ENCODE measurements at regions not wholly inside any gene's neighbourhood (a gene's known extent, or its start where the extent isn't known, plus 50 kb on each side); places are given as distances from the start of the nearest gene placed in this dataset.
A peak's percentile ranks its signal among the peaks of the same experiment; 100 is the strongest.

GRCh38 chr9:93830606-93831005 lies 124.5 kb downstream of the BARX1 start:
- TF ChIP-seq CHD2 (IDR thresholded peaks at IDR 0.05; ENCODE audit: low read length) = no peak
- TF ChIP-seq RBBP5 (IDR thresholded peaks at IDR 0.05; ENCODE audit: borderline replicate concordance, low read depth, low read length) = no peak
- no peak for TF ChIP-seq EZH2 (IDR thresholded peaks at IDR 0.05; ENCODE audit: low read depth, low read length, severe bottlenecking)
- Histone ChIP-seq H3K79me2 (ENCODE audit: control insufficient read depth in 1 of 2, insufficient read depth in 2 of 2, low read length in 2 of 2) (no peaks in the 10 kb centered on the region), H4K20me1 (replicated peaks in 1 of 2; ENCODE audit: control insufficient read depth in 1 of 2, insufficient read depth in 2 of 2, low read length in 2 of 2) (no peaks in the 10 kb centered on the region), H3K27me3 (replicated peaks in 1 of 4; ENCODE audit: control insufficient read depth in 3 of 4, extremely low read depth in 1 of 4, insufficient read depth in 3 of 4, low read length in 3 of 4) (peaks cover 0 to 9% (median 3%) of the 10 kb centered on the region in 4 experiments; a peak in 3 of 7 replicates), H3K9me3 (ENCODE audit: insufficient read depth in 2 of 2, low read depth in 1 of 2, low read length in 1 of 2) (peaks cover 0 to 4% of the 10 kb centered on the region in 2 experiments; a peak in 1 of 4 replicates), H3K27ac (ENCODE audit: low read depth, low read length) (no peak overlapping the region), H4K91ac (replicated peaks; ENCODE audit: insufficient read length, low read length) (peak overlapping the region; percentile 27), H2BK20ac (ENCODE audit: low read length) (no peak overlapping the region), H3K23me2 (ENCODE audit: low read depth, low read length) (peaks cover 2% of the 10 kb centered on the region; the same call in 1 of the 2 replicates), H3K4ac (replicated peaks; ENCODE audit: insufficient read length, low read depth, low read length) (no peak overlapping the region), H3K56ac (replicated peaks; ENCODE audit: insufficient read length, low read depth, low read length) (no peak overlapping the region), H2BK15ac (ENCODE audit: low read length) (0 out of 2 replicates have a peak overlapping the region, but pooled peaks have one; percentile 16), H3K14ac (ENCODE audit: insufficient read length) (no peak overlapping the region), H3K18ac (ENCODE audit: extremely low read depth, low read length) (no peak overlapping the region), H4K8ac (ENCODE audit: extremely low read depth, insufficient read depth, low read length) (no peak overlapping the region), H3K4me2 (ENCODE audit: insufficient read depth in 1 of 2, low read depth in 2 of 2, low read length in 2 of 2) (0 out of 4 replicates have a peak overlapping the region, but pooled peaks of 1 of the 2 experiments have one; percentile 4), H3K4me1 (replicated peaks in 1 of 4; ENCODE audit: control insufficient read depth in 3 of 4, insufficient read depth in 4 of 4, low read length in 3 of 4) (peaks cover 4 to 15% (median 11%) of the 10 kb centered on the region in 4 experiments; a peak in 6 of 7 replicates), H2BK120ac (replicated peaks; ENCODE audit: low read depth, low read length) (no peak overlapping the region), H2BK12ac (ENCODE audit: low read depth, low read length) (no peak overlapping the region), H3K9ac (replicated peaks in 1 of 4; ENCODE audit: extremely low read depth in 1 of 4, low read depth in 3 of 4, low read length in 3 of 4) (no peak overlapping the region), H2AFZ (ENCODE audit: low read length) (no peak overlapping the region), H4K5ac (ENCODE audit: insufficient read length, low read depth, low read length) (no peak overlapping the region), H2BK5ac (ENCODE audit: low read depth, low read length) (no peak overlapping the region), H3K79me1 (ENCODE audit: low read depth, low read length) (no peaks in the 10 kb centered on the region), H3K23ac (ENCODE audit: insufficient read length) (no peak overlapping the region), H3K36me3 (ENCODE audit: control insufficient read depth in 2 of 4, insufficient read depth in 4 of 4, low read length in 3 of 4) (no peaks in the 10 kb centered on the region), H3K4me3 (ENCODE audit: extremely low read depth in 1 of 4, insufficient read depth in 2 of 4, low read depth in 3 of 4, low read length in 4 of 4) (no peak overlapping the region), H2AK5ac (ENCODE audit: low read depth, low read length) (no peak overlapping the region)
- FAIRE-seq (no peak), DNase-seq (ENCODE audit: low read depth in 1 of 2, low spot score in 2 of 2) (no peak)
- CTCF ChIA-PET (ENCODE audit: partially characterized antibody) = interaction anchor here (0.7 to 1.8 kb wide), 6 partner anchors 10 to 120 kb away, joined by 3 to 7 read pairs (median 3); no protein-coding TSS in a partner anchor
- WGBS, 2 experiments (ENCODE audit: extremely low coverage in 1 of 2, insufficient coverage in 1 of 2, insufficient read length in 1 of 2, insufficient replicate concordance in 2 of 2, low coverage in 1 of 2, low lambda C conversion rate in 2 of 2, missing lambda C conversion rate in 1 of 2) = 84% methylated on average over 9 of the region's 9 CpGs; no CpG with 5 or more reads in 1 of the 2 experiments
- POLR2A ChIA-PET (ENCODE audit: partially characterized antibody) = no interaction called here
